ENCODE measurements at regions not wholly inside any gene's neighbourhood (a gene's known extent, or its start where the extent isn't known, plus 50 kb on each side); places are given as distances from the start of the nearest gene placed in this dataset.

DNA sequence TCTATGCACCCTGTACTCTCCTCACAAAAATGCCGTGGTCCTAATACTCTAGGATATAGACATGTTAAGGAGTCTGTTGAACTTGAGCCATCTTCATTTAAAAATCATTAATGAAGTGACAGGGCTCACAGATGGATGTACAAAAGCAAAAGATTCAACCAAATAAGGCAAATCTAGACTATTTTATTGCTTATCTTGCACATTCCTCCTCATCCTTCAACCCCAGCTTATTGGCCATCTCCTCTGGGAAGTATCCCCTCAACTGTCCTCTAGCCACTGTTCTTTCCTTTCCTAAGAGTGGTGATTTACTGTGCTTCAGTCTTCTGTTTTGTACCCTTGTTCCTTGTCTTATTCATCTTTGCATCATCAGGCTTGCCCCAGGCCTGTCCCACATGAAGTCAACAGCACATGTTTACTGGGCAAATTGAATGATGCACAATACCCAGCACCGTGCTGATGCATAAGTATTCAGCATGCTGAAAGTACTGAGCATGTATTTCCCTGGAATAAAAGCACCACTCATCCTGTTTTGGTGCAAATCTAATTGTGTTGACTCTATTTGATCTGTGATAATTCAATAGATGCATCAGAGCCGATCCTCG, 287.3 kb upstream of the CLNK start:
- Histone ChIP-seq H3K4me3 (no peak overlapping the region), H3K36me3 (no peaks in the 10 kb centered on the region), H3K27ac (replicated peaks in 1 of 4) (no peak overlapping the region), H3K9me3 (no peaks in the 10 kb centered on the region), H3K27me3 (no peaks in the 10 kb centered on the region), H3K4me1 (no peaks in the 10 kb centered on the region)
- TF ChIP-seq POLR2AphosphoS5 (IDR thresholded peaks at IDR 0.05) (no peak), POLR2A (IDR thresholded peaks at IDR 0.05; ENCODE audit: low read depth) (no peak), EP300 (IDR thresholded peaks at IDR 0.05) (no peak)
- TF ChIP-seq, protein P1, sequence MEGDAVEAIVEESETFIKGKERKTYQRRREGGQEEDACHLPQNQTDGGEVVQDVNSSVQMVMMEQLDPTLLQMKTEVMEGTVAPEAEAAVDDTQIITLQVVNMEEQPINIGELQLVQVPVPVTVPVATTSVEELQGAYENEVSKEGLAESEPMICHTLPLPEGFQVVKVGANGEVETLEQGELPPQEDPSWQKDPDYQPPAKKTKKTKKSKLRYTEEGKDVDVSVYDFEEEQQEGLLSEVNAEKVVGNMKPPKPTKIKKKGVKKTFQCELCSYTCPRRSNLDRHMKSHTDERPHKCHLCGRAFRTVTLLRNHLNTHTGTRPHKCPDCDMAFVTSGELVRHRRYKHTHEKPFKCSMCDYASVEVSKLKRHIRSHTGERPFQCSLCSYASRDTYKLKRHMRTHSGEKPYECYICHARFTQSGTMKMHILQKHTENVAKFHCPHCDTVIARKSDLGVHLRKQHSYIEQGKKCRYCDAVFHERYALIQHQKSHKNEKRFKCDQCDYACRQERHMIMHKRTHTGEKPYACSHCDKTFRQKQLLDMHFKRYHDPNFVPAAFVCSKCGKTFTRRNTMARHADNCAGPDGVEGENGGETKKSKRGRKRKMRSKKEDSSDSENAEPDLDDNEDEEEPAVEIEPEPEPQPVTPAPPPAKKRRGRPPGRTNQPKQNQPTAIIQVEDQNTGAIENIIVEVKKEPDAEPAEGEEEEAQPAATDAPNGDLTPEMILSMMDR (IDR thresholded peaks at IDR 0.05), result no peak
- intact Hi-C loops (cut with DNase I), result no loop called here
- DNase-seq (ENCODE audit: extremely low spot score), result peak; percentile 55
- WGBS, result 76% methylated on average over 4 of the region's 4 CpGs

DNA sequence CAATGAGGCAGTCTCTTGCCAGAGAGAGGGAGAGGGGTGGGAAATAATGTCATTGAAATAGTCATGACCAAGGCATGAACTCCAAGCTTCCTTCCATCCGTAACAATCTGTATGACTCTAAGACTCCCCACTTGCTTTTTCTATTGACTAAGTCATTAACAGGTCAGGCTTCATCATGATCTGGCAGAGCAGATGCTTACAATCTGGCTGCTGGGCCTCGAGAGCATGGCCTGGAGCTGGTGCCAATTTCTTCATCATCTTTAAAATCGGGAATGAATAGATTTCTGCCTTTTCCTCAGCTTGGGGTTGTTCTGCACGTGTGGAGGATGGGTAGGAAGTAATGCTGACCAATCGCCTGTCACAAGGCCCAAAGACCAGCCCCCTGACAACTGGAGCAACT, 280.6 kb upstream of the CLNK start:
- no peaks in the 10 kb centered on the region for H3K4me1 ChIP-seq
- WGBS, result 64% methylated on average over 5 of the region's 5 CpGs
- no peaks in the 10 kb centered on the region for H3K27me3 ChIP-seq
- H3K4me3 ChIP-seq, result no peak overlapping the region
- no peaks in the 10 kb centered on the region for H3K9me3 ChIP-seq
- TF ChIP-seq POLR2A (IDR thresholded peaks at IDR 0.05; ENCODE audit: low read depth) (no peak), POLR2AphosphoS5 (IDR thresholded peaks at IDR 0.05) (no peak), EP300 (IDR thresholded peaks at IDR 0.05) (no peak)
- TF ChIP-seq, protein P1 (IDR thresholded peaks at IDR 0.05), result no peak
- peak; percentile 66 for DNase-seq (ENCODE audit: extremely low spot score)
- H3K27ac ChIP-seq (replicated peaks in 1 of 4), result no peak overlapping the region
- intact Hi-C loops (cut with DNase I), result no loop called here
- no peaks in the 10 kb centered on the region for H3K36me3 ChIP-seq

DNA sequence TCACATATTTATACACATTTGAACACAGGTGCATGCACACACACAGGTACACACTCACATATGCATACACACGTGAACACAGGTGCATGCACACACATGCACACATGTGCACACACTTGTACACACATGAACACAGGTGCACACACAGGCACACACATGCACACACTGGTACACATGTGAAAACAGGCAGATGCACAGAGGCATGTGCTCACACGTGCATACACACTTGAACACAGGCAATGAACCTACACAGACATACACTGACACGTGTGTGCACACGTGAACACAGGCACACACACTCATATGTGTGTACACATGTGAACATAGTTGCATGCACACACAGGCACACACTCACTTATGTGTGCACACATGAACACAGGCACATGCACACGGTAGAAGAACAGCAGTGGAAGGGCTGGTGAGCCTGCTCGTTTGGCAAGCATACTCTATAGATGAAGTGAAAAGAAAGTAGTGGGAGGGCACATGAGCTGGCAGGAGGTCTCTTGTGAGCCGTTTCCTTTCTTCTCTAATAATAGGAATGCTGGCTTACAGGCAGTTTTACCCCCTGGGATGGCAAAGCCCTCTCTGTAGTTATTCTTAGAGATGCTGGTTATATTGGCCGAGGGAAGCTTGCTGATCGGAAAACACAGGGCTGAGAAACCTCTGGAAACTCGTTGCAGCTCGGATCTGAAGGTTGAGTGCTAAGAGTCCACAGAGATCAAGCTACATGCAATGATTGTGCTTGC, 279.6 kb upstream of the CLNK start:
- H3K27me3 ChIP-seq, result no peaks in the 10 kb centered on the region
- intact Hi-C loops (cut with DNase I), result no loop called here
- TF ChIP-seq POLR2A (IDR thresholded peaks at IDR 0.05; ENCODE audit: low read depth) (no peak), EP300 (IDR thresholded peaks at IDR 0.05) (no peak), POLR2AphosphoS5 (IDR thresholded peaks at IDR 0.05) (no peak)
- TF ChIP-seq, protein P1 (IDR thresholded peaks at IDR 0.05), result no peak
- no peaks in the 10 kb centered on the region for H3K9me3 ChIP-seq
- no peak overlapping the region for H3K27ac ChIP-seq (replicated peaks in 1 of 4)
- H3K4me3 ChIP-seq, result no peak overlapping the region
- H3K4me1 ChIP-seq, result peaks cover 0 to 8% (median 2%) of the 10 kb centered on the region in 4 donors
- 61% methylated on average over 11 of the region's 11 CpGs for WGBS
- no peaks in the 10 kb centered on the region for H3K36me3 ChIP-seq
- DNase-seq (ENCODE audit: extremely low spot score), result peak; percentile 24

DNA sequence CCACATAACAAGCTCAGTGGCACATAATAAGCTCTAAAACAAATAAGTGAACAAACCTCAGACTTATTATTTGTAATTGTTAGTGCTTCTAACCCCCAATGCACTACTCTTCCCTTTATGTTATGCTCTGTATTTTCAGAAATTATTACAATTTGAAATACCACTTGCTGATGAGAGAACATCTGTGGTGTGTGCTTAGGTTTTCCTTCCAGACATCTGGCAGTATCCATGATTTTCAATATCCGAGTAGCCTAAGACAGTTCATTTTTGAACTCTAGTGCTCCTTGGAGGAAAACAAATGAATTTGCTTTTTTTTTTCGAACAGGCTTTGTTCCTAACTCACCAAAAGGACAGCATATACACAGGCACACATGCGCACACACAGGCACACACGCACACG, 278.7 kb upstream of the CLNK start:
- H3K27me3 ChIP-seq, result no peaks in the 10 kb centered on the region
- H3K9me3 ChIP-seq, result no peaks in the 10 kb centered on the region
- no peaks in the 10 kb centered on the region for H3K36me3 ChIP-seq
- intact Hi-C loops (cut with DNase I), result no loop called here
- no peak for DNase-seq (ENCODE audit: extremely low spot score)
- WGBS, result 82% methylated on average over 5 of the region's 5 CpGs
- no peak overlapping the region for H3K4me3 ChIP-seq
- TF ChIP-seq POLR2A (IDR thresholded peaks at IDR 0.05; ENCODE audit: low read depth), result no peak
- TF ChIP-seq, protein P1 (IDR thresholded peaks at IDR 0.05), result no peak
- TF ChIP-seq POLR2AphosphoS5 (IDR thresholded peaks at IDR 0.05), result no peak
- no peak for TF ChIP-seq EP300 (IDR thresholded peaks at IDR 0.05)
- no peak overlapping the region for H3K27ac ChIP-seq (replicated peaks in 1 of 4)
- H3K4me1 ChIP-seq, result peaks cover 0 to 9% (median 2%) of the 10 kb centered on the region in 4 donors
